ENCODE measurements at regions not wholly inside any gene's neighbourhood (a gene's known extent, or its start where the extent isn't known, plus 50 kb on each side); places are given as distances from the start of the nearest gene placed in this dataset.

DNA sequence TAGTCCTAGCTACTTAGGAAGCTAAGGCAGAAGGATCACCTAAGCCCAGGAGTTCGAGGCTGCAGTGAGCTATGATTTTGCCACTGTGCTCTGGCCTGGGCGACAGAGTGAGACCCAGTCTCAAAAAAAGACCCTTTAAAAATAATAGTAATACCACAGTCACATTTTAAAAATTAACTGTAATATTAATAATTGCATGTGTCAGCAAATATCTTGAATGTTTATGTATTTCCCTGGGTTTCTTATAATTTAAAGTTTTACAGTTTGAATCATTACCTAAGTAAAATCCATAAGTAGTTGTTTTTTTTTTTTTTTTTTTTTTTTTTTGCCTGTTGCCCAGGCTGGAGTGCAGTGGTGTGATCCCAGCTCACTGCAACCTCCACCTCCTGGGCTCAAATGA lies 69.2 kb downstream of the LYZL2 start:
- Histone ChIP-seq H3K4me3 (ENCODE audit: extremely low read depth, insufficient read depth, low read length, poor library complexity, severe bottlenecking) (no peak overlapping the region), H3K36me3 (ENCODE audit: control insufficient read depth, insufficient read depth, low read length) (no peaks in the 10 kb centered on the region), H3K27ac (ENCODE audit: low read depth, low read length, severe bottlenecking) (no peak overlapping the region), H3K9me3 (ENCODE audit: control insufficient read depth, low read length) (no peaks in the 10 kb centered on the region), H3K4me1 (ENCODE audit: control insufficient read depth, insufficient read depth, low read length, poor library complexity, severe bottlenecking) (peaks cover 14% of the 10 kb centered on the region)
- 100% methylated on average over 1 of the region's 2 CpGs; no CpG with 5 or more reads in 1 of the 2 experiments for WGBS, 2 experiments (ENCODE audit: insufficient coverage in 2 of 2)

DNA sequence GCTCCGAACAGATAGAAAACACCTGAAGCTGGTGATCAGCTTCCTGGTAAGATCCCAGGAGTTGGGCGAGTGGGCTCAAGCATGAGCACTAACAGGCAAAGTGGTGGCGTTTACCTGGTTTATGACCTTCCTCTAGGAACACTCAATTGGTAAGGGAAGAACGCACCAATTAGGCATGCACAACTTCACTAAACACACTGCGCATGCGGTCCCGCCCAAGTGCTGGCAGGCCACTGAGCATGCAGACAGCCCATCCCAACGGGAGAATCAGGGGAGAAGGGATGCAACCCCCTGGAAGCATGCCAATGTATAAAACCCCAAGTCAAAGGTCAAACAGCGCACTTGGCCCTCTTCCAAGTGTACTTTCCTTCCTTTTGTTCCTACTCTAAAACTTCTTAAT lies 70.4 kb downstream of the LYZL2 start:
- WGBS, 2 experiments (ENCODE audit: insufficient coverage in 2 of 2), result 69 to 72% methylated on average over 8 to 9 of the region's 9 CpGs

DNA sequence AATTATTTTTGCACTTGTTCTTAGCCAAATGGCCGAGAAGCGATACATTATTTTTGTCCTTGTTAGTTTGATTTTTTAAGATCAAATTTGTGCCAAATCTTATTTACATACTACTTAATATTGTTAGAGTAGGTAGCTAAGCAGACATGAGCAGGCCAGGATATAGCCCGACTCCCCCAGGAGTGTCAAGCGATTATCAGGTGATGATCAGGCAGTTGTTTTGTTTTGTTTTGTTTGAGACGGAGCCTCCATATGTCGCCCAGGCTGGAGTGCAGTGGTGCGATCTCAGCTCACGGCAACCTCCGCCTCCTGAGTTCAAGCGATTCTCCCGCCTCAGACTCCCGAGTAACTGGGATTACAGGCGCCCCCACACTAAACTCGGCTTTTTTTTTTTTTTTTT lies 71.1 kb downstream of the LYZL2 start:
- Histone ChIP-seq H3K9me3 (ENCODE audit: control insufficient read depth, low read length) (no peaks in the 10 kb centered on the region), H3K27ac (ENCODE audit: low read depth, low read length, severe bottlenecking) (peak overlapping the region; percentile 45), H3K4me3 (ENCODE audit: extremely low read depth, insufficient read depth, low read length, poor library complexity, severe bottlenecking) (no peak overlapping the region), H3K36me3 (ENCODE audit: control insufficient read depth, insufficient read depth, low read length) (no peaks in the 10 kb centered on the region), H3K4me1 (ENCODE audit: control insufficient read depth, insufficient read depth, low read length, poor library complexity, severe bottlenecking) (peaks cover 18% of the 10 kb centered on the region)
- WGBS, 2 experiments (ENCODE audit: insufficient coverage in 2 of 2), result 62 to 71% methylated on average over 3 to 4 of the region's 14 CpGs

More for the DNA sequence above, 70.4 kb downstream of the LYZL2 start:
- Histone ChIP-seq H3K9me3 (ENCODE audit: control insufficient read depth, low read length) (no peaks in the 10 kb centered on the region), H3K4me3 (ENCODE audit: extremely low read depth, insufficient read depth, low read length, poor library complexity, severe bottlenecking) (no peak overlapping the region), H3K36me3 (ENCODE audit: control insufficient read depth, insufficient read depth, low read length) (no peaks in the 10 kb centered on the region), H3K4me1 (ENCODE audit: control insufficient read depth, insufficient read depth, low read length, poor library complexity, severe bottlenecking) (peaks cover 14% of the 10 kb centered on the region), H3K27ac (ENCODE audit: low read depth, low read length, severe bottlenecking) (no peak overlapping the region)

- Histone ChIP-seq H3K27ac (ENCODE audit: low read depth, low read length, severe bottlenecking) (peak overlapping the region; percentile 64), H3K36me3 (ENCODE audit: control insufficient read depth, insufficient read depth, low read length) (no peaks in the 10 kb centered on the region), H3K4me3 (ENCODE audit: extremely low read depth, insufficient read depth, low read length, poor library complexity, severe bottlenecking) (no peak overlapping the region), H3K9me3 (ENCODE audit: control insufficient read depth, low read length) (no peaks in the 10 kb centered on the region), H3K4me1 (ENCODE audit: control insufficient read depth, insufficient read depth, low read length, poor library complexity, severe bottlenecking) (peaks cover 21% of the 10 kb centered on the region)
- 69 to 70% methylated on average over 8 of the region's 8 CpGs for WGBS, 2 experiments (ENCODE audit: insufficient coverage in 2 of 2)
These were observed 71.7 kb downstream of the LYZL2 start for GRCh38 chr10:30557884-30558283.

DNA sequence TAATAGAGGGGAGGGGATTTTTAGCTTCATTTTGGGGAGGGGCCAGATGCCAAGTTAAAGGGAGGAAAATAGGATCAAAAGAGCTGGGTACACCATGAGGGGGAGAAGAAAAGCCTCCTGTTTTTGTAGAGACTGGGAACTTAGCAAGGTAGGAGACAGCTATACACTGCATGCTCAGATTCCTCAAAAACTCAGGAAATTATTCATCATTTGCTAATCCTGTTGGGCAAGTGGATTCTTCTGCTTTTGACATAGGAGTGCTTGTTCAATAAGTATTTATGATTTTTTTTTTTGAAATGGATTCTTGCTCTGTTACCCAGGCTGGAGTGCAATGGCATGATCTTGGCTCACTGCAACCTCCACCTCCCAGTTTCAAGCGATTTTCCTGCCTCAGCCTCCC lies 73.4 kb downstream of the LYZL2 start:
- Histone ChIP-seq H3K4me3 (ENCODE audit: extremely low read depth, insufficient read depth, low read length, poor library complexity, severe bottlenecking) (no peak overlapping the region), H3K9me3 (ENCODE audit: control insufficient read depth, low read length) (no peaks in the 10 kb centered on the region), H3K36me3 (ENCODE audit: control insufficient read depth, insufficient read depth, low read length) (no peaks in the 10 kb centered on the region), H3K4me1 (ENCODE audit: control insufficient read depth, insufficient read depth, low read length, poor library complexity, severe bottlenecking) (peaks cover 21% of the 10 kb centered on the region), H3K27ac (ENCODE audit: low read depth, low read length, severe bottlenecking) (no peak overlapping the region)
- WGBS, 2 experiments (ENCODE audit: insufficient coverage in 2 of 2), result 71 to 85% methylated on average over 1 of the region's 1 CpG

DNA sequence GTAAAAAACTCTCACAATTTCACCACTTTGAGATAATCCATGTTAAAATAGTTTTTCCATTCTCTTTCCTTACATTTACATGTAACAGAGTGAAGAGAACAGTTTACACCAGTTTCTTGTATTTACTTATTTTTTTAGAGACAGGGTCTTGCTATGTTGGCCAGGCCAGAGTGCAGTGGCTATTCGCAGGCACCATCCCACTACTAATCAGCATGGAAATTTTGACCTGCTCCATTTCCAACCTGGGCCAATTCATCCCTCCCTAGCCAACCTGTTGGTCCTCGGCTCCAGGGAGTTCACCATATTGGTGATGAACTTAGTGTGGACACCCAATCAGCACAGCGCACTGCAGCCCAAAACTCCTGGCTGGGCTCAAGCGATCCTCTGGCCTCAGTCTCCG lies 74.1 kb downstream of the LYZL2 start:
- Histone ChIP-seq H3K9me3 (ENCODE audit: control insufficient read depth, low read length) (no peaks in the 10 kb centered on the region), H3K4me3 (ENCODE audit: extremely low read depth, insufficient read depth, low read length, poor library complexity, severe bottlenecking) (no peak overlapping the region), H3K36me3 (ENCODE audit: control insufficient read depth, insufficient read depth, low read length) (no peaks in the 10 kb centered on the region), H3K27ac (ENCODE audit: low read depth, low read length, severe bottlenecking) (no peak overlapping the region), H3K4me1 (ENCODE audit: control insufficient read depth, insufficient read depth, low read length, poor library complexity, severe bottlenecking) (peaks cover 21% of the 10 kb centered on the region)
- WGBS, 2 experiments (ENCODE audit: insufficient coverage in 2 of 2), result 14 to 79% methylated on average over 1 to 2 of the region's 5 CpGs

- no peak overlapping the region for H3K4me3 ChIP-seq (ENCODE audit: extremely low read depth, insufficient read depth, low read length, poor library complexity, severe bottlenecking)
- 17% methylated on average over 1 of the region's 5 CpGs; no CpG with 5 or more reads in 1 of the 2 experiments for WGBS, 2 experiments (ENCODE audit: insufficient coverage in 2 of 2)
These were observed 75.1 kb downstream of the LYZL2 start for GRCh38 chr10:30554440-30554825.

GRCh38 chr10:30553626-30554439 lies 75.7 kb downstream of the LYZL2 start:
- WGBS, 2 experiments (ENCODE audit: insufficient coverage in 2 of 2), result 10 to 23% methylated on average over 6 to 10 of the region's 12 CpGs
- Histone ChIP-seq H3K9me3 (ENCODE audit: control insufficient read depth, low read length) (no peaks in the 10 kb centered on the region), H3K4me1 (ENCODE audit: control insufficient read depth, insufficient read depth, low read length, poor library complexity, severe bottlenecking) (peaks cover 21% of the 10 kb centered on the region), H3K36me3 (ENCODE audit: control insufficient read depth, insufficient read depth, low read length) (no peaks in the 10 kb centered on the region), H3K4me3 (ENCODE audit: extremely low read depth, insufficient read depth, low read length, poor library complexity, severe bottlenecking) (no peak overlapping the region), H3K27ac (ENCODE audit: low read depth, low read length, severe bottlenecking) (peak overlapping the region; percentile 59)

More at GRCh38 chr10:30554440-30554825, 75.1 kb downstream of the LYZL2 start:
- no peaks in the 10 kb centered on the region for H3K36me3 ChIP-seq (ENCODE audit: control insufficient read depth, insufficient read depth, low read length)
- no peaks in the 10 kb centered on the region for H3K9me3 ChIP-seq (ENCODE audit: control insufficient read depth, low read length)
- peaks cover 21% of the 10 kb centered on the region for H3K4me1 ChIP-seq (ENCODE audit: control insufficient read depth, insufficient read depth, low read length, poor library complexity, severe bottlenecking)
- H3K27ac ChIP-seq (ENCODE audit: low read depth, low read length, severe bottlenecking), result peak overlapping the region; percentile 49

DNA sequence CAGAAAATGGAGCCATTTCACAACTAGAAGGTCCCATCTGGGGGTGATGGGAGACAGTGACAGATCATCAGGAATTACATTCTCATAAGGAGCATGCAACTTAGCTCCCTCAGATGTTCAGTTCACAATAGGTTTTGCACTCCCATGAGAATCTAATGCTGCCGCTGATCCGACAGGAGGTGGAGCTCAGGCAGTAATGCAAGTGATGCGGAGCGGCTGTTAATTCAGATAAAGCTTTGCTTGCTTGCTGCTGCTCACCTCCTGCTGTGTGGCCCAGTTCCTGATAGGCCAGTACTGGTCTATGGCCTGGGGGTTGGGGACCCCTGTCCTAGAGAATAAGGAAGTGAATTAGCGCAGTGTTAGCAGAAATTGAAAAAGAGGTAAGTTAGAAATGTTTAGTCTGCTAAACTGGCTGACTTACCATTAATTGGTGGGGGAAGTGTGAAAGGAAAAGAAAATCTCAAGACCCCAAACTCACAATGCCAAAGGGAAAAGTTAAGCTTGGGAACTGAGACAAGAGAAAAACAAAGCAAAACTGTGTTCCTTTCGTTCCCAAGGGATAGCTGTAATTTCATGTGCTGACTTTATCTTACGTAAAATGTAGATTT lies 76.4 kb downstream of the LYZL2 start:
- 8 to 21% methylated on average over 5 of the region's 7 CpGs for WGBS, 2 experiments (ENCODE audit: insufficient coverage in 2 of 2)
- Histone ChIP-seq H3K9me3 (ENCODE audit: control insufficient read depth, low read length) (no peaks in the 10 kb centered on the region), H3K36me3 (ENCODE audit: control insufficient read depth, insufficient read depth, low read length) (no peaks in the 10 kb centered on the region), H3K4me3 (ENCODE audit: extremely low read depth, insufficient read depth, low read length, poor library complexity, severe bottlenecking) (no peak overlapping the region), H3K4me1 (ENCODE audit: control insufficient read depth, insufficient read depth, low read length, poor library complexity, severe bottlenecking) (peaks cover 15% of the 10 kb centered on the region), H3K27ac (ENCODE audit: low read depth, low read length, severe bottlenecking) (peak overlapping the region; percentile 59)

DNA sequence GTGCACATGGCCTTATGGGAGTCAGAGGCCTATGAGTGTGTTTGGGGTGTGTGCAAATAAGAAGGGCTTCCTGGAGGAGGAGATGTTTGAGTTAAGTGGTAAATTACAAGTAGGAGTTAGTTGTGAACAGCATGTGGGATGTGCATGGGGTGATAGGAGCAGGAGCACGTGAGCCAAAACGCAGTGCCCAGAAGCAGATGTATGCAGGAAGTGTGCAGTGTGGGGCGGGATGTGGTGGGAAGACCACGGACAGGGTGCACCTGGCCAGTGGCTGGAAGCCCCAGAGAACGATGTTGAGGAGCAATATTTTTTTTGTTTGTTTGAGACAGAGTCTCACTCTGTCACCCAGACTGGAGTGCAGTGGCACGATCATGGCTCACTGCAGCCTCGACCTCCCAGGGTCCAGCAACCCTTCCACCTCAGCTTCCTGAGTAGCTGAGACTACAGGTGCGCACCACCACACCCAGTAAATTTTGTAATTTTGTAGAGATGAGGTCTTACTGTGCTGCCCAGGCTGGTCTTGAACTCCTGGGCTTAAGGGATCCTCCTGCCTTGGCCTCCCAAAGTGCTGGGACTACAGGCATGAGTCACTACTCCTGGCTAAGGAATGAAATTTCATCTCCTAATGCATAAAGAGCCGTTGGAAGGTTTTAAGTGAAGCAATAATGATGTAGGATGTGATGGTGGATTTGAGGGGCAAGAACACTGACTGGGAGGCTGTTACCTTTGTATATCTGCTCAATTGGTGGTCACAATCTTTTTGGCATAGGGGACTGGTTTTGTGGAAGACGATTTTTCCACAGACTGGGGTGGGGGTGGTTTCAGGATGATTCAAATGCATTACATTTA lies 78.4 kb downstream of the LYZL2 start:
- 89 to 90% methylated on average over 5 to 8 of the region's 10 CpGs for WGBS, 2 experiments (ENCODE audit: insufficient coverage in 2 of 2)

More for the DNA sequence above, 78.4 kb downstream of the LYZL2 start:
- Histone ChIP-seq H3K9me3 (ENCODE audit: control insufficient read depth, low read length) (no peaks in the 10 kb centered on the region), H3K4me3 (ENCODE audit: extremely low read depth, insufficient read depth, low read length, poor library complexity, severe bottlenecking) (no peak overlapping the region), H3K27ac (ENCODE audit: low read depth, low read length, severe bottlenecking) (no peak overlapping the region), H3K4me1 (ENCODE audit: control insufficient read depth, insufficient read depth, low read length, poor library complexity, severe bottlenecking) (peaks cover 10% of the 10 kb centered on the region), H3K36me3 (ENCODE audit: control insufficient read depth, insufficient read depth, low read length) (no peaks in the 10 kb centered on the region)
